ENCODE measurements at regions not wholly inside any gene's neighbourhood (a gene's known extent, or its start where the extent isn't known, plus 50 kb on each side); places are given as distances from the start of the nearest gene placed in this dataset.
A peak's percentile ranks its signal among the peaks of the same experiment; 100 is the strongest.

- TF ChIP-seq, protein P1, sequence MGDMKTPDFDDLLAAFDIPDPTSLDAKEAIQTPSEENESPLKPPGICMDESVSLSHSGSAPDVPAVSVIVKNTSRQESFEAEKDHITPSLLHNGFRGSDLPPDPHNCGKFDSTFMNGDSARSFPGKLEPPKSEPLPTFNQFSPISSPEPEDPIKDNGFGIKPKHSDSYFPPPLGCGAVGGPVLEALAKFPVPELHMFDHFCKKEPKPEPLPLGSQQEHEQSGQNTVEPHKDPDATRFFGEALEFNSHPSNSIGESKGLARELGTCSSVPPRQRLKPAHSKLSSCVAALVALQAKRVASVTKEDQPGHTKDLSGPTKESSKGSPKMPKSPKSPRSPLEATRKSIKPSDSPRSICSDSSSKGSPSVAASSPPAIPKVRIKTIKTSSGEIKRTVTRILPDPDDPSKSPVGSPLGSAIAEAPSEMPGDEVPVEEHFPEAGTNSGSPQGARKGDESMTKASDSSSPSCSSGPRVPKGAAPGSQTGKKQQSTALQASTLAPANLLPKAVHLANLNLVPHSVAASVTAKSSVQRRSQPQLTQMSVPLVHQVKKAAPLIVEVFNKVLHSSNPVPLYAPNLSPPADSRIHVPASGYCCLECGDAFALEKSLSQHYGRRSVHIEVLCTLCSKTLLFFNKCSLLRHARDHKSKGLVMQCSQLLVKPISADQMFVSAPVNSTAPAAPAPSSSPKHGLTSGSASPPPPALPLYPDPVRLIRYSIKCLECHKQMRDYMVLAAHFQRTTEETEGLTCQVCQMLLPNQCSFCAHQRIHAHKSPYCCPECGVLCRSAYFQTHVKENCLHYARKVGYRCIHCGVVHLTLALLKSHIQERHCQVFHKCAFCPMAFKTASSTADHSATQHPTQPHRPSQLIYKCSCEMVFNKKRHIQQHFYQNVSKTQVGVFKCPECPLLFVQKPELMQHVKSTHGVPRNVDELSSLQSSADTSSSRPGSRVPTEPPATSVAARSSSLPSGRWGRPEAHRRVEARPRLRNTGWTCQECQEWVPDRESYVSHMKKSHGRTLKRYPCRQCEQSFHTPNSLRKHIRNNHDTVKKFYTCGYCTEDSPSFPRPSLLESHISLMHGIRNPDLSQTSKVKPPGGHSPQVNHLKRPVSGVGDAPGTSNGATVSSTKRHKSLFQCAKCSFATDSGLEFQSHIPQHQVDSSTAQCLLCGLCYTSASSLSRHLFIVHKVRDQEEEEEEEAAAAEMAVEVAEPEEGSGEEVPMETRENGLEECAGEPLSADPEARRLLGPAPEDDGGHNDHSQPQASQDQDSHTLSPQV (IDR thresholded peaks at IDR 0.05) = peak; percentile 89; the same call in 1 of the 2 replicates
- TF ChIP-seq BMI1 (IDR thresholded peaks at IDR 0.05; ENCODE audit: low read length) = no peak
- TF ChIP-seq EP300 (IDR thresholded peaks at IDR 0.05; ENCODE audit: low read length) = no peak; the same call in 1 of the 2 replicates
- TF ChIP-seq, protein P2, sequence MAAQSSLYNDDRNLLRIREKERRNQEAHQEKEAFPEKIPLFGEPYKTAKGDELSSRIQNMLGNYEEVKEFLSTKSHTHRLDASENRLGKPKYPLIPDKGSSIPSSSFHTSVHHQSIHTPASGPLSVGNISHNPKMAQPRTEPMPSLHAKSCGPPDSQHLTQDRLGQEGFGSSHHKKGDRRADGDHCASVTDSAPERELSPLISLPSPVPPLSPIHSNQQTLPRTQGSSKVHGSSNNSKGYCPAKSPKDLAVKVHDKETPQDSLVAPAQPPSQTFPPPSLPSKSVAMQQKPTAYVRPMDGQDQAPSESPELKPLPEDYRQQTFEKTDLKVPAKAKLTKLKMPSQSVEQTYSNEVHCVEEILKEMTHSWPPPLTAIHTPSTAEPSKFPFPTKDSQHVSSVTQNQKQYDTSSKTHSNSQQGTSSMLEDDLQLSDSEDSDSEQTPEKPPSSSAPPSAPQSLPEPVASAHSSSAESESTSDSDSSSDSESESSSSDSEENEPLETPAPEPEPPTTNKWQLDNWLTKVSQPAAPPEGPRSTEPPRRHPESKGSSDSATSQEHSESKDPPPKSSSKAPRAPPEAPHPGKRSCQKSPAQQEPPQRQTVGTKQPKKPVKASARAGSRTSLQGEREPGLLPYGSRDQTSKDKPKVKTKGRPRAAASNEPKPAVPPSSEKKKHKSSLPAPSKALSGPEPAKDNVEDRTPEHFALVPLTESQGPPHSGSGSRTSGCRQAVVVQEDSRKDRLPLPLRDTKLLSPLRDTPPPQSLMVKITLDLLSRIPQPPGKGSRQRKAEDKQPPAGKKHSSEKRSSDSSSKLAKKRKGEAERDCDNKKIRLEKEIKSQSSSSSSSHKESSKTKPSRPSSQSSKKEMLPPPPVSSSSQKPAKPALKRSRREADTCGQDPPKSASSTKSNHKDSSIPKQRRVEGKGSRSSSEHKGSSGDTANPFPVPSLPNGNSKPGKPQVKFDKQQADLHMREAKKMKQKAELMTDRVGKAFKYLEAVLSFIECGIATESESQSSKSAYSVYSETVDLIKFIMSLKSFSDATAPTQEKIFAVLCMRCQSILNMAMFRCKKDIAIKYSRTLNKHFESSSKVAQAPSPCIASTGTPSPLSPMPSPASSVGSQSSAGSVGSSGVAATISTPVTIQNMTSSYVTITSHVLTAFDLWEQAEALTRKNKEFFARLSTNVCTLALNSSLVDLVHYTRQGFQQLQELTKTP (IDR thresholded peaks at IDR 0.05; ENCODE audit: low read depth in 1 of 2, partially characterized antibody in 2 of 2) = no peak
- no peak for TF ChIP-seq KLF16 (IDR thresholded peaks at IDR 0.05)
- no peak for TF ChIP-seq NFIC (IDR thresholded peaks at IDR 0.05)
- no peak for TF ChIP-seq NKRF (IDR thresholded peaks at IDR 0.05; ENCODE audit: borderline replicate concordance)
- no peak for TF ChIP-seq POLR3G (IDR thresholded peaks at IDR 0.05; ENCODE audit: extremely low read depth, insufficient read length, insufficient replicate concordance)
Measured at GRCh38 chr6:139448998-139449610, 74.7 kb upstream of the CITED2 start (continued).

All from K562 (cell line).